ENCODE measurements at regions not wholly inside any gene's neighbourhood (a gene's known extent, or its start where the extent isn't known, plus 50 kb on each side); places are given as distances from the start of the nearest gene placed in this dataset.

DNA sequence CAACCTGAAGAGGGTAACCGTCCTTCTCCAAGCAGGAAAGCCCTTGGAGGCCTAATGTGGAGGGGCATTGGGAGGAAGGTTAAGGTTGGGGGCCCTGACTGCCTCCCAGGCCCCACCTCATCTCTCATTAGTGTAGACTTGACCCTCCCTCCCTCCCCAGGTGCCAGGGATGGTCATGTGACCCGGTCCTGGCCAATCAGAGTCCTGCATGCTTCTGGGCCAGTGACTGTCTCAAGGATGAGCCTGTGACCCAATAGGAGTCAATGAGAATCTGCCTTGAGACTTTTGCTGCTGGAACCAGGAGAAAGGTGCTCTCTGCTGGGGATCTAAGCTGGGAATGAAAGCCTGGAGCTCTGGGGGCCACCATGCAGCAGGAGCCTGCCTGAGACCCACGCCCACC, 70.8 kb downstream of the NCOR2 start:
- TF ChIP-seq EP300 (IDR thresholded peaks at IDR 0.05), result no peak
- TF ChIP-seq, protein P1, sequence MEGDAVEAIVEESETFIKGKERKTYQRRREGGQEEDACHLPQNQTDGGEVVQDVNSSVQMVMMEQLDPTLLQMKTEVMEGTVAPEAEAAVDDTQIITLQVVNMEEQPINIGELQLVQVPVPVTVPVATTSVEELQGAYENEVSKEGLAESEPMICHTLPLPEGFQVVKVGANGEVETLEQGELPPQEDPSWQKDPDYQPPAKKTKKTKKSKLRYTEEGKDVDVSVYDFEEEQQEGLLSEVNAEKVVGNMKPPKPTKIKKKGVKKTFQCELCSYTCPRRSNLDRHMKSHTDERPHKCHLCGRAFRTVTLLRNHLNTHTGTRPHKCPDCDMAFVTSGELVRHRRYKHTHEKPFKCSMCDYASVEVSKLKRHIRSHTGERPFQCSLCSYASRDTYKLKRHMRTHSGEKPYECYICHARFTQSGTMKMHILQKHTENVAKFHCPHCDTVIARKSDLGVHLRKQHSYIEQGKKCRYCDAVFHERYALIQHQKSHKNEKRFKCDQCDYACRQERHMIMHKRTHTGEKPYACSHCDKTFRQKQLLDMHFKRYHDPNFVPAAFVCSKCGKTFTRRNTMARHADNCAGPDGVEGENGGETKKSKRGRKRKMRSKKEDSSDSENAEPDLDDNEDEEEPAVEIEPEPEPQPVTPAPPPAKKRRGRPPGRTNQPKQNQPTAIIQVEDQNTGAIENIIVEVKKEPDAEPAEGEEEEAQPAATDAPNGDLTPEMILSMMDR (IDR thresholded peaks at IDR 0.05), result no peak
